Mesendoderm (in vitro differentiated cells): ENCODE measurements at regions not wholly inside any gene's neighbourhood (a gene's known extent, or its start where the extent isn't known, plus 50 kb on each side); places are given as distances from the start of the nearest gene placed in this dataset.
A peak's percentile ranks its signal among the peaks of the same experiment; 100 is the strongest.

ENCODE experiments used
- DNase-seq: peaks from one replicate; pipeline ENCODE4 v3.0.0; 2013
- H2AK5ac ChIP-seq: 2 replicates; pipeline ENCODE4 v1.6.1; 2013; ENCODE audit warnings: low read length, inconsistent platforms
- H2BK120ac ChIP-seq: 2 replicates; pipeline ENCODE4 v1.6.1; 2013; ENCODE audit warnings: low read depth, mild to moderate bottlenecking, low read length, moderate library complexity, mixed read lengths
- H2BK15ac ChIP-seq: replicated peaks from 2 replicates; pipeline ENCODE4 v1.6.1; 2013; ENCODE audit warnings: low read depth, mild to moderate bottlenecking, moderate library complexity
- H2BK5ac ChIP-seq: 2 replicates; pipeline ENCODE4 v1.6.1; 2013; ENCODE audit warnings: low read length, inconsistent platforms
- H3K18ac ChIP-seq: 2 replicates; pipeline ENCODE4 v1.6.1; 2013; ENCODE audit warnings: mild to moderate bottlenecking, low read length, mixed read lengths
- H3K23ac ChIP-seq: one replicate; pipeline ENCODE4 v1.6.1; 2013; ENCODE audit warnings: low read length
- H3K27ac ChIP-seq: 2 replicates; pipeline ENCODE4 v1.5.1; 2013; ENCODE audit warnings: low read depth, mild to moderate bottlenecking, inconsistent platforms, low read length, moderate library complexity
- H3K27me3 ChIP-seq: 2 replicates; pipeline ENCODE4 v1.6.1; 2013; ENCODE audit warnings: low read length, control low read depth, mild to moderate bottlenecking, inconsistent platforms; ENCODE audit not compliant: insufficient read depth, poor library complexity
- H3K36me3 ChIP-seq: 2 replicates; pipeline ENCODE4 v1.6.1; 2013; ENCODE audit warnings: low read length, inconsistent platforms; ENCODE audit not compliant: control insufficient read depth, insufficient read depth
- H3K4ac ChIP-seq: one replicate; pipeline ENCODE4 v1.6.1; 2013; ENCODE audit warnings: low read depth, mild to moderate bottlenecking, low read length, moderate library complexity
- H3K4me1 ChIP-seq: 2 replicates; pipeline ENCODE4 v1.6.1; 2013; ENCODE audit warnings: low read depth, low read length, inconsistent platforms; ENCODE audit not compliant: control insufficient read depth
- H3K4me2 ChIP-seq: 2 replicates; pipeline ENCODE4 v1.6.1; 2013; ENCODE audit warnings: low read length
- H3K4me3 ChIP-seq: 2 replicates; pipeline ENCODE4 v1.5.1; 2013; ENCODE audit warnings: mild to moderate bottlenecking, low read length
- H3K56ac ChIP-seq: one replicate; pipeline ENCODE4 v1.6.1; 2013; ENCODE audit warnings: low read length
- H3K79me1 ChIP-seq: 2 replicates; pipeline ENCODE4 v1.6.1; 2013; ENCODE audit warnings: low read length, inconsistent platforms
- H3K79me2 ChIP-seq: 2 replicates; pipeline ENCODE4 v1.6.1; 2013; ENCODE audit warnings: mild to moderate bottlenecking, low read length; ENCODE audit not compliant: control insufficient read depth, insufficient read depth
- H3K9ac ChIP-seq: 2 replicates; pipeline ENCODE4 v1.6.1; 2013; ENCODE audit warnings: low read length, inconsistent platforms
- H4K5ac ChIP-seq: one replicate; pipeline ENCODE4 v1.6.1; 2013; ENCODE audit warnings: low read length
- H4K8ac ChIP-seq: one replicate; pipeline ENCODE4 v1.6.1; 2013; ENCODE audit warnings: low read depth, mild to moderate bottlenecking, control low read depth, low read length, moderate library complexity
- WGBS: extraction: QIAGEN DNeasy Blood & Tissue Kit; methylation state at CpG from one replicate; pipeline ENCODE4 v1.1.7; 2013; ENCODE audit warnings: low lambda C conversion rate, missing lambda C conversion rate; ENCODE audit not compliant: insufficient coverage; ENCODE audit errors: extremely low coverage; 5-methylcytosine and 5-hydroxymethylcytosine counted together

DNA sequence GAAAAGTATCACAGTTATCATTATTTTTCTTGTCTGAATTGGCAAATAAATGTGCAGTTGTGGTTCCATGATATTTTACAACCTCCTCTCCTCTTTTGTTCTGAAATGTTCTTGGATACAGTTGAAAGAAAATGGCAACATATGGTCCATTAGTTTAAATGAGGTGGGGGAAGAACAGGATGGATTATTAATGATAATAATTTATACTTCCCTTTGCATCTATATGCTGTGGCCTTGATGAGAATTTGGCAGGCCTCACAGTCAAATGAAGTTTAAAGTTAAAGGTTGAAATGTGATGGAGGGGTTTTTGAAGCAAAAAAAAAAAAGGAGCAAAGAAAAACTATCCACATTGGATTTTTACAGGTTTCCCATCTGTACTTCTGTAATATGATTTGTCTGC is 946.3 kb upstream of the INTU start:
- no peak overlapping the region for H2BK15ac ChIP-seq
- no peak overlapping the region for H3K4me3 ChIP-seq
- H4K8ac ChIP-seq = no peak overlapping the region
- H3K36me3 ChIP-seq = no peaks in the 10 kb centered on the region
- H3K79me2 ChIP-seq = no peaks in the 10 kb centered on the region
- H3K27ac ChIP-seq = no peak overlapping the region
- no peak overlapping the region for H2AK5ac ChIP-seq
- no peaks in the 10 kb centered on the region for H3K27me3 ChIP-seq
- DNase-seq = no peak
- no peak overlapping the region for H2BK120ac ChIP-seq
- H3K79me1 ChIP-seq = no peaks in the 10 kb centered on the region
- H3K56ac ChIP-seq = no peak overlapping the region
- no peak overlapping the region for H4K5ac ChIP-seq
- no peak overlapping the region for H2BK5ac ChIP-seq
- H3K9ac ChIP-seq = no peak overlapping the region
- no peak overlapping the region for H3K4ac ChIP-seq
- no peak overlapping the region for H3K23ac ChIP-seq
- H3K18ac ChIP-seq = no peak overlapping the region
- no peak overlapping the region for H3K4me2 ChIP-seq
- no peaks in the 10 kb centered on the region for H3K4me1 ChIP-seq

- Histone ChIP-seq H4K8ac (no peak overlapping the region), H3K4me2 (no peak overlapping the region), H2BK120ac (no peak overlapping the region), H3K56ac (no peak overlapping the region), H3K27me3 (no peaks in the 10 kb centered on the region), H3K79me2 (no peaks in the 10 kb centered on the region), H3K4me1 (no peaks in the 10 kb centered on the region), H2BK5ac (no peak overlapping the region), H2BK15ac (no peak overlapping the region), H3K18ac (no peak overlapping the region), H3K4ac (no peak overlapping the region), H3K36me3 (no peaks in the 10 kb centered on the region), H3K27ac (no peak overlapping the region), H4K5ac (no peak overlapping the region), H3K4me3 (no peak overlapping the region), H3K9ac (no peak overlapping the region), H3K79me1 (no peaks in the 10 kb centered on the region), H3K23ac (no peak overlapping the region), H2AK5ac (no peak overlapping the region)
- DNase-seq = no peak
- no CpG with 5 or more reads among the region's 6 CpGs for WGBS
Observed at GRCh38 chr4:126687655-126688358, 945.0 kb upstream of the INTU start.

DNA sequence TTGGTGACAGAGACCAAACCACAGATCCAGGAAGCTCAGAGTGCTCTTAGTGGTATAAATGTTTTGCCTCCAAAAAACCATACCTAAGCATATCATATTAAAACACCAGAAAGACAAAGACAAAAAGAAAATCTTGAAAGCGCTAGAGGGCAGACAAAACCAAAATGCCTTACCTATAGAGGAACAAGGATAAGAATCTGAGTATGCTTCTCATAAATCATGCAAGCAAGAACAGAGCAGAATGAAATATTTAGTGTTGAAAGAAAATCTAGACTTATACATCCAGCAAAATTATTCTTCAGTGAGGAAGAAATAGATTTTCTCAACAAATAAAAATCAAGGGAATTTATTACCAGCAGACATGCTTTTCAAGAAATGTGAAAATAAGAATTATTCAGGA is 941.0 kb upstream of the INTU start:
- WGBS = no CpG with 5 or more reads among the region's 1 CpG
- no peak overlapping the region for H3K56ac ChIP-seq
- no peak overlapping the region for H3K18ac ChIP-seq
- H3K27ac ChIP-seq = no peak overlapping the region
- H3K4me2 ChIP-seq = no peak overlapping the region
- no peaks in the 10 kb centered on the region for H3K36me3 ChIP-seq
- H3K79me1 ChIP-seq = no peaks in the 10 kb centered on the region
- no peak overlapping the region for H2BK120ac ChIP-seq
- no peak overlapping the region for H4K8ac ChIP-seq
- H2BK5ac ChIP-seq = no peak overlapping the region
- H3K4me3 ChIP-seq = no peak overlapping the region
- H3K27me3 ChIP-seq = no peaks in the 10 kb centered on the region
- H3K23ac ChIP-seq = no peak overlapping the region
- H4K5ac ChIP-seq = no peak overlapping the region
- no peak overlapping the region for H2AK5ac ChIP-seq
- no peak overlapping the region for H2BK15ac ChIP-seq
- H3K4me1 ChIP-seq = no peaks in the 10 kb centered on the region
- no peak overlapping the region for H3K9ac ChIP-seq
- H3K4ac ChIP-seq = no peak overlapping the region
- no peaks in the 10 kb centered on the region for H3K79me2 ChIP-seq
- no peak for DNase-seq

DNA sequence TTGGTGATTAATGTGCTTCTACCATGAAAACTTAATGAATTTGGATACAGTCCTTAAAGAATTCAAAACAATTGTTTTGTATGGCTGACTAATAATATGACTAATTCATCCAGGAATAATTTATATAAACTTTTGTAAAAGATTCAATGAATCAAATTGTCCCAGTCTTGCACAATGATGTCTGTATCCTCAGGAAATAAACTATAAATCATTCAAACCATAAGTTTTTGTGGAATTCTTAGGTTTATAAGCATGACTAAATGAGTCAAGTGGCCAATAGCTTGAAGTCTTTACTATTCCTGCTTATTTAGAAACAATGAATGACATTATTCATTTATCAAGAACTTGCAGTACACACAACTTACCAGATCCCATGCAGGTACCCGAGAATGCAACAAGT is 935.0 kb upstream of the INTU start:
- no peak overlapping the region for H2BK120ac ChIP-seq
- no peak overlapping the region for H2BK15ac ChIP-seq
- no peaks in the 10 kb centered on the region for H3K27me3 ChIP-seq
- no peaks in the 10 kb centered on the region for H3K79me2 ChIP-seq
- H3K36me3 ChIP-seq = no peaks in the 10 kb centered on the region
- no peak overlapping the region for H4K8ac ChIP-seq
- DNase-seq = no peak
- no peak overlapping the region for H3K56ac ChIP-seq
- no peak overlapping the region for H3K9ac ChIP-seq
- H3K18ac ChIP-seq = no peak overlapping the region
- H3K79me1 ChIP-seq = no peaks in the 10 kb centered on the region
- H4K5ac ChIP-seq = no peak overlapping the region
- no peak overlapping the region for H3K4me2 ChIP-seq
- H3K4me1 ChIP-seq = no peaks in the 10 kb centered on the region
- no peak overlapping the region for H2BK5ac ChIP-seq
- H3K27ac ChIP-seq = no peak overlapping the region
- no peak overlapping the region for H2AK5ac ChIP-seq
- H3K4ac ChIP-seq = no peak overlapping the region
- no peak overlapping the region for H3K23ac ChIP-seq
- H3K4me3 ChIP-seq = no peak overlapping the region
- WGBS = no CpG with 5 or more reads among the region's 1 CpG

DNA sequence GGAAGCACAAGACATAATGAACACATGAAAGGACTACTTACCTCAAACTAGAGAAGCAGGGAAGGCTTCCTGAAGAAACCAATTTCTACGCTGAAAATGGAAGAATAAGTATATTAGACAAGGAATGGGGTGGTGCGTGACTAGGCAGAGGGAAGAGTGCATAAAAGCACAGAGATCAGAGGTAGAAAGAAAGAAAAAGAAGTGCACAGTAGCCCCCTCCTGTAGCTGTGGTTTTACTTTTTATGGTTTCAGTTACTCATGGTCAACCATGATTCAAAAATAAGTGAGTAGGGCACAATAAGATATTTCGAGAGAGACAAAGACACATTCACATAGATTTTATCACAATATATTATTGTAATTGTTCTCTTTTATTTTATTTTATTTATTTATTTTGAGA is 934.5 kb upstream of the INTU start:
- Histone ChIP-seq H3K56ac (no peak overlapping the region), H4K8ac (no peak overlapping the region), H3K27me3 (no peaks in the 10 kb centered on the region), H3K27ac (no peak overlapping the region), H3K79me1 (no peaks in the 10 kb centered on the region), H3K36me3 (no peaks in the 10 kb centered on the region), H3K4me3 (no peak overlapping the region), H3K9ac (no peak overlapping the region), H3K23ac (no peak overlapping the region), H3K79me2 (no peaks in the 10 kb centered on the region), H2BK5ac (no peak overlapping the region), H3K4ac (no peak overlapping the region), H3K4me2 (no peak overlapping the region), H2BK120ac (no peak overlapping the region), H2BK15ac (no peak overlapping the region), H4K5ac (no peak overlapping the region), H3K18ac (no peak overlapping the region), H2AK5ac (no peak overlapping the region), H3K4me1 (no peaks in the 10 kb centered on the region)
- no peak for DNase-seq
- WGBS = no CpG with 5 or more reads among the region's 3 CpGs

DNA sequence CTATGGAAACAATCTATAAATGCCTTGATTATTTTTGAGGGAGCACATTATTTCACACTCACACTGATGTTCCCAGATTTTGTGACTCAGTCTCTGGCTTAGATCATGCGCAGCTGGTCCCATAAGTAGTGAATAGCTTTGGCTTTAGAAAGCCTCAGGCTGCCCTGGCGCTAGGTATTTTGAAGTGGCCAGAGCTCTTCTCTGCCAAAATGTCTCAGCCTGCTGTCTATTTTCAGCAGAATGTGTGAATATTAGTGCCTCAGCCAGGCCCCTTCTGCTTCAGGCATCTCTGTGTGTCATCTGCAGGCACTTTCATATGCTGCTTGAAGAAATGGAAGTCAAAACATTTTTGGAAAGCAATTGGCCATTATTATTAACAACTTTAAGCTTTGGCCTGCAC is 931.0 kb upstream of the INTU start:
- Histone ChIP-seq H4K5ac (no peak overlapping the region), H3K27me3 (no peaks in the 10 kb centered on the region), H3K18ac (no peak overlapping the region), H3K4me3 (no peak overlapping the region), H3K36me3 (no peaks in the 10 kb centered on the region), H3K4me2 (no peak overlapping the region), H3K4ac (peak overlapping the region; percentile 55), H3K4me1 (no peaks in the 10 kb centered on the region), H2BK15ac (no peak overlapping the region), H3K79me2 (no peaks in the 10 kb centered on the region), H2BK5ac (no peak overlapping the region), H3K23ac (no peak overlapping the region), H3K79me1 (no peaks in the 10 kb centered on the region), H3K56ac (no peak overlapping the region), H2BK120ac (no peak overlapping the region), H4K8ac (no peak overlapping the region), H2AK5ac (no peak overlapping the region), H3K27ac (no peak overlapping the region), H3K9ac (no peak overlapping the region)
- WGBS = no CpG with 5 or more reads among the region's 2 CpGs
- DNase-seq = no peak
